HL-60 (cell line): ENCODE measurements at regions not wholly inside any gene's neighbourhood (a gene's known extent, or its start where the extent isn't known, plus 50 kb on each side); places are given as distances from the start of the nearest gene placed in this dataset.

ENCODE experiments used
- DNase-seq, 2 experiments: peaks; one replicate each; pipeline ENCODE4 v3.0.0-alpha.2; 2010 to 2020; ENCODE audit warnings: low read depth in 1 of 2, low spot score in 1 of 2
- H3K27ac ChIP-seq: fragments of 250-450 bp; sonication (Bioruptor Pico); replicated peaks from 2 replicates; pipeline ENCODE4 v1.5.1; 2020; ENCODE audit warnings: mild to moderate bottlenecking, moderate library complexity
- H3K27me3 ChIP-seq: fragments of 250-450 bp; sonication (Bioruptor Pico); 2 replicates; pipeline ENCODE4 v1.5.1; 2021; ENCODE audit warnings: mild to moderate bottlenecking, moderate library complexity; ENCODE audit not compliant: insufficient read depth, poor library complexity, severe bottlenecking
- H3K4me3 ChIP-seq: replicated peaks from 2 replicates; pipeline ENCODE4 v1.5.1; 2011; ENCODE audit warnings: mild to moderate bottlenecking, control low read depth, low read length; ENCODE audit not compliant: insufficient read depth
- GABPA ChIP-seq: IDR thresholded peaks from 2 replicates; pipeline ENCODE4 v1.6.1; 2012; ENCODE audit warnings: low read depth
- POLR2AphosphoS5 ChIP-seq: IDR thresholded peaks from 2 replicates; pipeline ENCODE4 v1.6.1; 2012; ENCODE audit warnings: low read depth
- REST ChIP-seq: IDR thresholded peaks from 2 replicates; pipeline ENCODE4 v1.6.1; 2012; ENCODE audit warnings: low read depth; ENCODE audit not compliant: insufficient replicate concordance
- SPI1 ChIP-seq: IDR thresholded peaks from 2 replicates; pipeline ENCODE4 v1.6.1; 2012; ENCODE audit warnings: low read depth, mild to moderate bottlenecking, borderline replicate concordance
- TF ChIP-seq, protein P1 (sequence below): IDR thresholded peaks from one replicate; pipeline ENCODE4 v1.5.1; 2011; ENCODE audit warnings: low read length, control low read depth, inconsistent platforms; ENCODE audit not compliant: insufficient read depth

DNA sequence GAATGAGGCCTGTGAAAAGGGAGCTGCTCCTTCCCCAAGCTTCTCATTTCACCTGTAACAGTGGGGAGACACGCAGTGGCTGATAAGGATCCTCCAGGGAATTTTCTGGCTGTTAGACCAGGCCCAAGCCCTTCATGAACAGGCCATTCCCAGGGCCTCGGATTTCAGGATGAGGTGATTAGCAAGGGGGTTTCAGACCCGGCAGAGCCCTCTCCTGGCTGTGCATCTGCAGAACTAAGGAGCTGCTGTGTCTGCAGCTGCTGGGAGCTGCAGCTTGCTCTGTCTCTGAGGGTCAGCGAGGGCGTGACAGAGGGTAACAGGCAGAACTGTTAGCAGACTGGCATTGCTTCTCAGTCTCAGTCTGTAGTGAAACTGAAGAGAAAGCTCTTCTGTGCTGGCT lies 110.4 kb downstream of the KCNA5 start:
- Histone ChIP-seq H3K27ac (no peak overlapping the region), H3K4me3 (no peak overlapping the region), H3K27me3 (peaks cover 5% of the 10 kb centered on the region)
- TF ChIP-seq REST = no peak
- no peak for TF ChIP-seq GABPA
- TF ChIP-seq POLR2AphosphoS5 = no peak
- no peak for TF ChIP-seq SPI1
- TF ChIP-seq, protein P1, sequence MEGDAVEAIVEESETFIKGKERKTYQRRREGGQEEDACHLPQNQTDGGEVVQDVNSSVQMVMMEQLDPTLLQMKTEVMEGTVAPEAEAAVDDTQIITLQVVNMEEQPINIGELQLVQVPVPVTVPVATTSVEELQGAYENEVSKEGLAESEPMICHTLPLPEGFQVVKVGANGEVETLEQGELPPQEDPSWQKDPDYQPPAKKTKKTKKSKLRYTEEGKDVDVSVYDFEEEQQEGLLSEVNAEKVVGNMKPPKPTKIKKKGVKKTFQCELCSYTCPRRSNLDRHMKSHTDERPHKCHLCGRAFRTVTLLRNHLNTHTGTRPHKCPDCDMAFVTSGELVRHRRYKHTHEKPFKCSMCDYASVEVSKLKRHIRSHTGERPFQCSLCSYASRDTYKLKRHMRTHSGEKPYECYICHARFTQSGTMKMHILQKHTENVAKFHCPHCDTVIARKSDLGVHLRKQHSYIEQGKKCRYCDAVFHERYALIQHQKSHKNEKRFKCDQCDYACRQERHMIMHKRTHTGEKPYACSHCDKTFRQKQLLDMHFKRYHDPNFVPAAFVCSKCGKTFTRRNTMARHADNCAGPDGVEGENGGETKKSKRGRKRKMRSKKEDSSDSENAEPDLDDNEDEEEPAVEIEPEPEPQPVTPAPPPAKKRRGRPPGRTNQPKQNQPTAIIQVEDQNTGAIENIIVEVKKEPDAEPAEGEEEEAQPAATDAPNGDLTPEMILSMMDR = no peak
- no peak for DNase-seq

GRCh38 chr12:5155866-5156265 lies 112.2 kb downstream of the KCNA5 start:
- no peak for DNase-seq
- Histone ChIP-seq H3K4me3 (no peak overlapping the region), H3K27ac (no peak overlapping the region), H3K27me3 (peaks cover 5% of the 10 kb centered on the region)
- TF ChIP-seq GABPA (no peak), REST (no peak), POLR2AphosphoS5 (no peak), SPI1 (no peak)
- TF ChIP-seq, protein P1 = no peak

GRCh38 chr12:5160827-5161226 lies 117.1 kb downstream of the KCNA5 start:
- no peak overlapping the region for H3K4me3 ChIP-seq

More at GRCh38 chr12:5160827-5161226, 117.1 kb downstream of the KCNA5 start:
- Histone ChIP-seq H3K27me3 (peaks cover 5% of the 10 kb centered on the region), H3K27ac (no peak overlapping the region)
- TF ChIP-seq SPI1 (no peak), REST (no peak), POLR2AphosphoS5 (no peak), GABPA (no peak)
- TF ChIP-seq, protein P1 = no peak
- DNase-seq = no peak
